H1 (cell line): ENCODE measurements at regions not wholly inside any gene's neighbourhood (a gene's known extent, or its start where the extent isn't known, plus 50 kb on each side); places are given as distances from the start of the nearest gene placed in this dataset.

Experiments used
- FOSL1 ChIP-seq: IDR thresholded peaks from 2 replicates; pipeline ENCODE4 v1.6.1; 2011; ENCODE audit warnings: mild to moderate bottlenecking, low read depth, low read length, moderate library complexity; ENCODE audit not compliant: insufficient read depth
- KDM1A ChIP-seq: fragments of 200-600, 300-600 bp; sonication (generic); IDR thresholded peaks from 2 replicates; pipeline ENCODE4 v1.7.1; 2016; ENCODE audit warnings: mild to moderate bottlenecking, low read length, borderline replicate concordance
- RBBP5 ChIP-seq: IDR thresholded peaks from 2 replicates; pipeline ENCODE4 v1.7.1; 2012; ENCODE audit warnings: low read depth, mild to moderate bottlenecking, inconsistent platforms, low read length, moderate library complexity, borderline replicate concordance
- SIN3A ChIP-seq, 2 experiments: IDR thresholded peaks in 1 of 2; conservative IDR thresholded peaks in 1 of 2; 2 replicates each; pipeline ENCODE4 v1.6.1; 2011 to 2012; ENCODE audit warnings: low read length in 2 of 2, improper control_type of control experiment in 1 of 2, low read depth in 1 of 2, mild to moderate bottlenecking in 1 of 2
- TCF12 ChIP-seq: IDR thresholded peaks from 2 replicates; pipeline ENCODE4 v1.6.1; 2011; ENCODE audit warnings: low read depth, mild to moderate bottlenecking, low read length
- ZNF274 ChIP-seq: IDR thresholded peaks from 2 replicates; pipeline ENCODE4 v1.7.0; 2012; ENCODE audit warnings: low read length, borderline replicate concordance; ENCODE audit errors: extremely low read depth
- TF ChIP-seq, protein P1 (sequence below): IDR thresholded peaks from 2 replicates; pipeline ENCODE4 v1.6.1; 2012; ENCODE audit warnings: inconsistent platforms
- TF ChIP-seq, protein P2 (sequence below), 3 experiments: IDR thresholded peaks; 1 replicate in 2 of 3; 2 replicates in 1 of 3; pipeline versions ENCODE4 v1.5.1 to v1.6.1; 2011; ENCODE audit warnings: low read length in 3 of 3, mild to moderate bottlenecking in 3 of 3, inconsistent platforms in 2 of 3, low read depth in 1 of 3, moderate library complexity in 1 of 3; ENCODE audit not compliant: insufficient read depth in 1 of 3; ENCODE audit errors: control extremely low read depth in 1 of 3
- TF ChIP-seq, protein P3 (sequence below): IDR thresholded peaks from 2 replicates; pipeline ENCODE4 v1.6.1; 2011; ENCODE audit warnings: low read depth, mild to moderate bottlenecking, low read length; ENCODE audit not compliant: insufficient read depth

DNA sequence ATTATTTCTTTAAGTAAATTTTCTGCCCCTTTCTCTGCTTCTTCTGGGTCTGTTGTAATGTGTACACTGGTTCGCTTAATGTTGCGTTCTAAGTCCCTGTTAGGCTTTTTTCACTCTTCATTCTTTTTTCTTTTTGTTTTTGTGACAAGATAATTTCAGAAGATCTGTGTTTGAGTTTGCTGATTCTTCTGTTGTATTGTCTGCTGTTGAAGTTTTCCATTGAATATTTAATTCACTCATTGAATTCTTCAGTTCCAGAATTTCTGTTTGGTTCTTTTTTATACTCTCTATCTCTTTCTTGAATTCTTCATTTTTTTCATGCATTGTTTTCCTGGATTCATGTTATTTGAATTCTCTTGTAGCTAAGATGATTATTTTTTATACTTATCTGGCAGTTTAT is 66.3 kb upstream of the NUDT6 start (continued):
- TF ChIP-seq, protein P1, sequence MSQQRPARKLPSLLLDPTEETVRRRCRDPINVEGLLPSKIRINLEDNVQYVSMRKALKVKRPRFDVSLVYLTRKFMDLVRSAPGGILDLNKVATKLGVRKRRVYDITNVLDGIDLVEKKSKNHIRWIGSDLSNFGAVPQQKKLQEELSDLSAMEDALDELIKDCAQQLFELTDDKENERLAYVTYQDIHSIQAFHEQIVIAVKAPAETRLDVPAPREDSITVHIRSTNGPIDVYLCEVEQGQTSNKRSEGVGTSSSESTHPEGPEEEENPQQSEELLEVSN = no peak
- TF ChIP-seq SIN3A (conservative IDR thresholded peaks at IDR 0.05 in 1 of 2, IDR thresholded peaks at IDR 0.05 in 1 of 2; ENCODE audit: low read depth in 1 of 2, low read length in 2 of 2) = no peak
- no peak for TF ChIP-seq TCF12
- TF ChIP-seq, protein P2, sequence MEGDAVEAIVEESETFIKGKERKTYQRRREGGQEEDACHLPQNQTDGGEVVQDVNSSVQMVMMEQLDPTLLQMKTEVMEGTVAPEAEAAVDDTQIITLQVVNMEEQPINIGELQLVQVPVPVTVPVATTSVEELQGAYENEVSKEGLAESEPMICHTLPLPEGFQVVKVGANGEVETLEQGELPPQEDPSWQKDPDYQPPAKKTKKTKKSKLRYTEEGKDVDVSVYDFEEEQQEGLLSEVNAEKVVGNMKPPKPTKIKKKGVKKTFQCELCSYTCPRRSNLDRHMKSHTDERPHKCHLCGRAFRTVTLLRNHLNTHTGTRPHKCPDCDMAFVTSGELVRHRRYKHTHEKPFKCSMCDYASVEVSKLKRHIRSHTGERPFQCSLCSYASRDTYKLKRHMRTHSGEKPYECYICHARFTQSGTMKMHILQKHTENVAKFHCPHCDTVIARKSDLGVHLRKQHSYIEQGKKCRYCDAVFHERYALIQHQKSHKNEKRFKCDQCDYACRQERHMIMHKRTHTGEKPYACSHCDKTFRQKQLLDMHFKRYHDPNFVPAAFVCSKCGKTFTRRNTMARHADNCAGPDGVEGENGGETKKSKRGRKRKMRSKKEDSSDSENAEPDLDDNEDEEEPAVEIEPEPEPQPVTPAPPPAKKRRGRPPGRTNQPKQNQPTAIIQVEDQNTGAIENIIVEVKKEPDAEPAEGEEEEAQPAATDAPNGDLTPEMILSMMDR (IDR thresholded peaks at IDR 0.05; ENCODE audit: control extremely low read depth in 1 of 3, insufficient read depth in 1 of 3, low read depth in 1 of 3, low read length in 3 of 3) = no peak
- TF ChIP-seq KDM1A = no peak
- TF ChIP-seq, protein P3, sequence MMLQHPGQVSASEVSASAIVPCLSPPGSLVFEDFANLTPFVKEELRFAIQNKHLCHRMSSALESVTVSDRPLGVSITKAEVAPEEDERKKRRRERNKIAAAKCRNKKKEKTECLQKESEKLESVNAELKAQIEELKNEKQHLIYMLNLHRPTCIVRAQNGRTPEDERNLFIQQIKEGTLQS = no peak
- TF ChIP-seq ZNF274 = no peak
- TF ChIP-seq FOSL1 = no peak
- TF ChIP-seq RBBP5 = no peak
